Endothelial cell of umbilical vein (primary cell): ENCODE measurements at regions not wholly inside any gene's neighbourhood (a gene's known extent, or its start where the extent isn't known, plus 50 kb on each side); places are given as distances from the start of the nearest gene placed in this dataset.

Experiments
- BruUV-seq: library from RNA; stranded (reverse); fragments of 400-500 nt; replicated peaks from 2 replicates; lab custom pipeline; 2021; lab: Mats Ljungman, UMichigan
- CTCF ChIA-PET: fragments of 300-600, 350-600 bp; sonication (Branson Sonifier 250); formaldehyde crosslinking; loops from one replicate; lab custom pipeline; 2021; ENCODE audit warnings: antibody characterized with exemption, inconsistent platforms; lab: Charles Lee
- POLR2A ChIA-PET: fragments of 300-600, 350-600 bp; sonication (Branson Sonifier 250); formaldehyde crosslinking; loops from one replicate; lab custom pipeline; 2021; ENCODE audit warnings: antibody characterized with exemption, inconsistent platforms; lab: Charles Lee
- DNase-seq: peaks from one replicate; pipeline ENCODE4 v3.0.0-alpha.2; 2011; ENCODE audit warnings: low read depth, low spot score
- FAIRE-seq: peaks from 2 replicates; lab custom pipeline; 2011; peaks lifted over from hg19 to GRCh38; lab: Jason Lieb, UNC
- H2AFZ ChIP-seq: 2 replicates; pipeline ENCODE4 v1.6.0; 2012; ENCODE audit warnings: low read depth, low read length, control low read depth, inconsistent platforms
- H3K27ac ChIP-seq: 2 replicates; pipeline ENCODE4 v1.5.1; 2011; ENCODE audit warnings: low read depth, mild to moderate bottlenecking, control low read depth, low read length, moderate library complexity; ENCODE audit not compliant: insufficient read depth
- H3K27me3 ChIP-seq, 2 experiments: 2 replicates each; pipeline versions ENCODE4 v1.6.0 to v1.6.1; 2011; ENCODE audit warnings: low read length in 2 of 2, mixed read lengths in 1 of 2; ENCODE audit not compliant: control insufficient read depth in 2 of 2, insufficient read depth in 2 of 2
- H3K36me3 ChIP-seq, 2 experiments: 2 replicates in 1 of 2; 3 replicates in 1 of 2; pipeline ENCODE4 v1.5.1; 2011; ENCODE audit warnings: low read length in 2 of 2, mild to moderate bottlenecking in 1 of 2, moderate library complexity in 1 of 2; ENCODE audit not compliant: control insufficient read depth in 2 of 2, insufficient read depth in 2 of 2; ENCODE audit errors: extremely low read depth in 1 of 2
- H3K4me1 ChIP-seq: 3 replicates; pipeline ENCODE4 v1.5.1; 2011; ENCODE audit warnings: mild to moderate bottlenecking, low read length; ENCODE audit not compliant: control insufficient read depth, insufficient read depth; ENCODE audit errors: extremely low read depth
- H3K4me2 ChIP-seq: 2 replicates; pipeline ENCODE4 v1.6.1; 2011; ENCODE audit warnings: low read length, control low read depth, mixed read lengths; ENCODE audit not compliant: insufficient read depth
- H3K4me3 ChIP-seq, 3 experiments: fragments of 200-600 bp in 1 of 3; sonication (generic), shearing (Covaris generic) in 1 of 3; replicated peaks in 1 of 3; 2 replicates each; pipeline ENCODE4 v1.5.1; 2011 to 2016; ENCODE audit warnings: control low read depth in 3 of 3, low read length in 3 of 3, mild to moderate bottlenecking in 2 of 3, inconsistent platforms in 1 of 3, low read depth in 1 of 3, moderate library complexity in 1 of 3; ENCODE audit not compliant: insufficient read depth in 1 of 3
- H3K79me2 ChIP-seq: 2 replicates; pipeline ENCODE4 v1.6.0; 2012; ENCODE audit warnings: low read length, inconsistent platforms; ENCODE audit not compliant: control insufficient read depth, insufficient read depth
- H3K9ac ChIP-seq: replicated peaks from 2 replicates; pipeline ENCODE3; 2011; ENCODE audit warnings: low read length, control low read depth; ENCODE audit not compliant: insufficient read depth; ENCODE audit errors: extremely low read depth
- H3K9me1 ChIP-seq: replicated peaks from 3 replicates; pipeline ENCODE4 v1.6.0; 2011; ENCODE audit warnings: mild to moderate bottlenecking, low read length; ENCODE audit not compliant: control insufficient read depth, insufficient read depth; ENCODE audit errors: extremely low read depth
- H3K9me3 ChIP-seq: replicated peaks from 2 replicates; pipeline ENCODE4 v1.5.1; 2012; ENCODE audit warnings: low read length, inconsistent platforms; ENCODE audit not compliant: control insufficient read depth, insufficient read depth
- H4K20me1 ChIP-seq: replicated peaks from 2 replicates; pipeline ENCODE3; 2011; ENCODE audit warnings: mild to moderate bottlenecking, low read length; ENCODE audit not compliant: control insufficient read depth, insufficient read depth; ENCODE audit errors: extremely low read depth
- EZH2 ChIP-seq: IDR thresholded peaks from 2 replicates; pipeline ENCODE4 v1.6.1; 2012; ENCODE audit warnings: borderline replicate concordance, low read depth, mild to moderate bottlenecking, moderate library complexity, low read length, inconsistent platforms; ENCODE audit not compliant: severe bottlenecking
- FOS ChIP-seq: IDR thresholded peaks from 2 replicates; pipeline ENCODE4 v1.6.1; 2011; ENCODE audit warnings: mild to moderate bottlenecking, low read length, moderate library complexity, borderline replicate concordance; ENCODE audit not compliant: insufficient read depth
- GATA2 ChIP-seq: IDR thresholded peaks from 2 replicates; pipeline ENCODE4 v1.7.0; 2011; ENCODE audit warnings: low read depth, mild to moderate bottlenecking, moderate library complexity, mixed read lengths, low read length; ENCODE audit not compliant: insufficient read length, insufficient read depth
- JUN ChIP-seq: IDR thresholded peaks from 2 replicates; pipeline ENCODE4 v1.6.1; 2011; ENCODE audit warnings: borderline replicate concordance, low read depth; ENCODE audit not compliant: insufficient read length, insufficient read depth
- MYC ChIP-seq: IDR thresholded peaks from one replicate; pipeline ENCODE4 v1.6.1; 2011; ENCODE audit warnings: mild to moderate bottlenecking, low read depth, low read length
- POLR2A ChIP-seq: IDR thresholded peaks from 2 replicates; pipeline ENCODE4 v1.6.1; 2012; ENCODE audit warnings: low read depth, mild to moderate bottlenecking, control low read depth, low read length
- POLR2AphosphoS5 ChIP-seq: IDR thresholded peaks from 2 replicates; pipeline ENCODE4 v1.6.1; 2012; ENCODE audit warnings: low read depth, mild to moderate bottlenecking, control low read depth, low read length, moderate library complexity; ENCODE audit not compliant: insufficient read depth
- dilution Hi-C: fragments of 300-500 bp; cut with MboI; formaldehyde crosslinking; loops from one replicate; pipeline ENCODE4 v1.15.0; 2019; ENCODE audit warnings: low sequenced_read_pairs; ENCODE audit not compliant: extremely low pct_ligation_motif_present
- intact Hi-C: fragments of 100-400 bp; cut with micrococcal nuclease; formaldehyde crosslinking; loops from one replicate; pipeline ENCODE4 v1.10.0; 2022
- TF ChIP-seq, protein P1 (sequence below): IDR thresholded peaks from 2 replicates; pipeline ENCODE4 v1.6.1; 2011; ENCODE audit not compliant: insufficient read depth, insufficient read length
- TF ChIP-seq, protein P2 (sequence below), 2 donors: IDR thresholded peaks; 1 replicate in 1 of 2; 2 replicates in 1 of 2; pipeline ENCODE4 v1.5.1; 2011; ENCODE audit warnings: low read length in 2 of 2, mild to moderate bottlenecking in 2 of 2, moderate library complexity in 2 of 2, control low read depth in 1 of 2, inconsistent platforms in 1 of 2, low read depth in 1 of 2; ENCODE audit not compliant: insufficient read depth in 1 of 2; ENCODE audit errors: extremely low read depth in 1 of 2

DNA sequence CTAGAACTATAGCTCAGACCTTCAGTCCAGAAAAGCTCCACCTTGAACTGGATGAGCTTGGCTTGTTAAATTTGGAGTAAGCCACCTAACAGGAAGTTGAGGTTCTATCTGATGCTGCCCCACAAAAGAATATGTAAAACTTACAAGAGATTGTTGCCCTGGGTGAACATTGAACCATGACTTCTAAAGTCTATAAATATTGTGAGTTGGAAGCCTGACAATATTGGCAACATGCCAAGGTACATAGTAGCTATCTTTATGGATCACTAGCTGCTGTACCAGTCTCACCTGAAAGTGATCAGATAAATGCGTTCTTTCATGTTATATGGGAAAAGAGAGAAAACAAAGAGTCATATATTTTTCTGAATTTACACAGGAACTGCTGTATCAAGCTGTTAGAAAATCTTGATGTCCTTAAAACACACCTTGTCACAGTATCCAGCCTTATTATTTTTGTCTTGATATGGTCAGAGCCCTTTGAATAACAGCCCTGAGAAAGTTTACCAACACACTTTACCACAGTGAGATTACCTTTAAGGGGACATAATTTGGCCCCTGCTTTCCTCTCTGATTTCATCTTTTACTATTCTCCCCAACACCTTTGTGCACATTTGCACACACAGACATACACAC, 92.0 kb downstream of the LSMEM1 start:
- Histone ChIP-seq H3K27ac (no peak overlapping the region), H3K9me1 (no peaks in the 10 kb centered on the region), H3K4me3 (no peak overlapping the region), H4K20me1 (no peaks in the 10 kb centered on the region), H3K9me3 (no peaks in the 10 kb centered on the region), H3K9ac (no peak overlapping the region), H3K4me1 (no peaks in the 10 kb centered on the region), H3K4me2 (no peak overlapping the region), H3K79me2 (no peaks in the 10 kb centered on the region), H3K27me3 (no peaks in the 10 kb centered on the region), H3K36me3 (no peaks in the 10 kb centered on the region), H2AFZ (no peak overlapping the region)
- intact Hi-C loops, result no loop called here
- BruUV-seq, result no TSS peak
- CTCF ChIA-PET, result interaction anchor here (0.6 to 1.6 kb wide), 2 partner anchors 13 to 15 kb away, joined by 3 to 4 read pairs; no protein-coding TSS in a partner anchor
- TF ChIP-seq, protein P1, sequence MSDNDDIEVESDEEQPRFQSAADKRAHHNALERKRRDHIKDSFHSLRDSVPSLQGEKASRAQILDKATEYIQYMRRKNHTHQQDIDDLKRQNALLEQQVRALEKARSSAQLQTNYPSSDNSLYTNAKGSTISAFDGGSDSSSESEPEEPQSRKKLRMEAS, result no peak
- no peak for TF ChIP-seq EZH2
- no peak for TF ChIP-seq POLR2A
- TF ChIP-seq MYC, result no peak
- TF ChIP-seq, protein P2, sequence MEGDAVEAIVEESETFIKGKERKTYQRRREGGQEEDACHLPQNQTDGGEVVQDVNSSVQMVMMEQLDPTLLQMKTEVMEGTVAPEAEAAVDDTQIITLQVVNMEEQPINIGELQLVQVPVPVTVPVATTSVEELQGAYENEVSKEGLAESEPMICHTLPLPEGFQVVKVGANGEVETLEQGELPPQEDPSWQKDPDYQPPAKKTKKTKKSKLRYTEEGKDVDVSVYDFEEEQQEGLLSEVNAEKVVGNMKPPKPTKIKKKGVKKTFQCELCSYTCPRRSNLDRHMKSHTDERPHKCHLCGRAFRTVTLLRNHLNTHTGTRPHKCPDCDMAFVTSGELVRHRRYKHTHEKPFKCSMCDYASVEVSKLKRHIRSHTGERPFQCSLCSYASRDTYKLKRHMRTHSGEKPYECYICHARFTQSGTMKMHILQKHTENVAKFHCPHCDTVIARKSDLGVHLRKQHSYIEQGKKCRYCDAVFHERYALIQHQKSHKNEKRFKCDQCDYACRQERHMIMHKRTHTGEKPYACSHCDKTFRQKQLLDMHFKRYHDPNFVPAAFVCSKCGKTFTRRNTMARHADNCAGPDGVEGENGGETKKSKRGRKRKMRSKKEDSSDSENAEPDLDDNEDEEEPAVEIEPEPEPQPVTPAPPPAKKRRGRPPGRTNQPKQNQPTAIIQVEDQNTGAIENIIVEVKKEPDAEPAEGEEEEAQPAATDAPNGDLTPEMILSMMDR (IDR thresholded peaks at IDR 0.05; ENCODE audit: extremely low read depth in 1 of 2, insufficient read depth in 1 of 2, low read depth in 1 of 2, low read length in 2 of 2), result no peak
- no peak for TF ChIP-seq GATA2
- no peak for TF ChIP-seq JUN
- no peak for TF ChIP-seq POLR2AphosphoS5
- no peak for TF ChIP-seq FOS
- POLR2A ChIA-PET, result no interaction called here
- dilution Hi-C loops, result no loop called here
- FAIRE-seq (no peak), DNase-seq (peak; percentile 7)
